ENCODE measurements at regions not wholly inside any gene's neighbourhood (a gene's known extent, or its start where the extent isn't known, plus 50 kb on each side); places are given as distances from the start of the nearest gene placed in this dataset.

- no peak for DNase-seq (ENCODE audit: low read depth)
- H3K4me3 ChIP-seq (replicated peaks; ENCODE audit: low read depth, low read length), result no peak overlapping the region
- TF ChIP-seq CTCF (IDR thresholded peaks at IDR 0.05; ENCODE audit: low read length, missing control alignments), result no peak
Observed at GRCh38 chr2:37851428-37851827, 73.7 kb upstream of the RMDN2 start.

- DNase-seq (ENCODE audit: low read depth), result no peak
- TF ChIP-seq CTCF (IDR thresholded peaks at IDR 0.05; ENCODE audit: low read length, missing control alignments), result no peak
- H3K4me3 ChIP-seq (replicated peaks; ENCODE audit: low read depth, low read length), result no peak overlapping the region
Observed at GRCh38 chr2:37851828-37852584, 73.1 kb upstream of the RMDN2 start.

- no peak for DNase-seq (ENCODE audit: low read depth)
- H3K4me3 ChIP-seq (replicated peaks; ENCODE audit: low read depth, low read length), result no peak overlapping the region
- TF ChIP-seq CTCF (IDR thresholded peaks at IDR 0.05; ENCODE audit: low read length, missing control alignments), result no peak
Observed at GRCh38 chr2:37852585-37853014, 72.5 kb upstream of the RMDN2 start.

GRCh38 chr2:37854676-37855282, 70.3 kb upstream of the RMDN2 start:
- no peak for DNase-seq (ENCODE audit: low read depth)
- H3K4me3 ChIP-seq (replicated peaks; ENCODE audit: low read depth, low read length), result no peak overlapping the region
- TF ChIP-seq CTCF (IDR thresholded peaks at IDR 0.05; ENCODE audit: low read length, missing control alignments), result no peak

- DNase-seq (ENCODE audit: low read depth), result peak; percentile 45
- H3K4me3 ChIP-seq (replicated peaks; ENCODE audit: low read depth, low read length), result no peak overlapping the region
- TF ChIP-seq CTCF (IDR thresholded peaks at IDR 0.05; ENCODE audit: low read length, missing control alignments), result no peak
Observed at GRCh38 chr2:37855283-37856041, 69.6 kb upstream of the RMDN2 start.

- peak; percentile 14 for DNase-seq (ENCODE audit: low read depth)
- H3K4me3 ChIP-seq (replicated peaks; ENCODE audit: low read depth, low read length), result no peak overlapping the region
- TF ChIP-seq CTCF (IDR thresholded peaks at IDR 0.05; ENCODE audit: low read length, missing control alignments), result no peak
Observed at GRCh38 chr2:37856101-37856751, 68.9 kb upstream of the RMDN2 start.

All from fibroblast of pulmonary artery (primary cell).